Activated CD4-positive, CD25-positive, alpha-beta regulatory T cell (primary cell): ENCODE measurements at regions not wholly inside any gene's neighbourhood (a gene's known extent, or its start where the extent isn't known, plus 50 kb on each side); places are given as distances from the start of the nearest gene placed in this dataset.
"Not testable (repeated sequence)": the region's sequence is repeated elsewhere in the genome, so short reads cannot be mapped to it uniquely, and the experiment has no call there.

Source experiments
- DNase-seq, 4 experiments: peaks; one replicate each; lab custom pipeline; 2025; lab: John Stamatoyannopoulos, UW

- no peak for DNase-seq
Measured at GRCh38 chr6:14880052-14880451, 365.8 kb upstream of the JARID2 start.

DNA sequence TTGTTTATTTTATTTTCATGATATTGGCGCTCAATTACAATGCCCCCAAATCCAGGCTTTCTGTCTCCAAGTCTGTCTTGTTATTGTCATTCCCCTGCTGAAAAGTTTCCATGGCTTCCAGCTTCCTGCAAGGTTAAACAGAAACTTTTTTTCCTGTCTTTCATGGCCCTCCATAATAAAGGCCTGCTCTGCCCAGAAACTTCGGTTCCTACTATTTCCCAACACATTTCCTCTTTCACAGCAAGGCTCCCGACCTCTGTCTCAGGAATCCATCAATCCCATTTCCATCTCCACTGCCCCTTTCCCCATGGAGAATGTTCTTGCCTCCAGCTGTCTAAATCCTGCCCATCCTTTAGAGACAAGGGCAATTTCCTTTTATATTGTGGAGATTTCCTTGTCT lies 365.2 kb upstream of the JARID2 start:
- no peak for DNase-seq

DNA sequence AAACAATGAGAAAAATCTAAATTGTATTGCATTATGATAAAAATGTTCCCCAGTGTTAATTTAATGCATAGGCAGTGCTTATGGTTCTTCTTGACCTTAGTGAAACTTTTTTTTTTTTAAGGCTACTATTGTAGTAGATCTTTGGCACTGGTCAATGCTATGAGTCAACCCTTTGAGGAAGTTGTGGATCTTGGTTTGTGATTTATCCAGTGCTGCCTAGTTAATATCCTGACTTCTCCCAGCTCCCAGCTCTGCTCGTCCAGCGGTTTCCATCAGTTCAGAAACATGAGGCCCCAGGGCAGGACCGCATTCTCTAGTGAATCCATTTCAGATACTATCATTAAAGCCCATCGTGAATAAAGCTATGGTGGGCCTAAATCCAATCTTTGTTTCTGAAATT lies 364.5 kb upstream of the JARID2 start:
- no peak for DNase-seq

- DNase-seq, result no peak
Measured at GRCh38 chr6:14882394-14883026, 363.4 kb upstream of the JARID2 start.

DNA sequence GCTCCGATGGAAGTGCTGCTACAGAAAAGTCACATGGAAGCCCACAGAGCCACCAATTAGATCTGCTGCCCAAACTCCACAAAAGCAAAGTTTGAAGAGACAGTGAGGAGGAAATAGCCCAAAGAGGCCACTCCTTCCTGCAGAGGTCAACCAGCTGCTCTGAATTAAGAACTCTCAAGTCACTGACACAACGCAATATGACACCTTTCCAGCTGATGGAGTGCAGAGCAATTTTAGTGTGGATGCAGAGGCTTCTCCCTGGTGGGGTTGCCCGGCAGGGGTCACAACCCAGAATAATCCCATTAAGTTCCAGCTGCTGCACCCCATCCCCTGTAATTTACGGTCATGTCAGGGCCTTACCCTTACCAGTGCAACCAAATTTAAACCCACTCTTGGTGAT lies 361.9 kb upstream of the JARID2 start:
- DNase-seq, result no peak

DNA sequence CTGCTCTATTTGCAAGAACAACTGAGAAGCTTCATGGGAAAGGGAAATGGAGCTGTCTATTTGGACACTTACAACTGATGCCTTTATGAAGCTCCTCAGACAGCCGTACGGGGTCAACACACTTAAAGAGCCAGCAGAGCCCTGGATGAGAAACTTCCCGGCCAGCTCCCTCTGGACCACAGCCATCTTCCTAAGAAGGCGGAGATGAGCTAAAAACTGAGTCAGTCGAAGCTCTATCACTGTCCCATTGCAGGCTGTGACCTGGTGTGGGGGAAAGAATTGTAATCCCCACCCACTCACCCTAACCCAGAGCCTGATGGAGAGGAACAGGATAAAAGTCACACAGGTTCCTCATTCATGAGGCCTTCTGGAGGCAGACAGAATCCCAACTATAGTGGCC lies 360.4 kb upstream of the JARID2 start:
- no peak for DNase-seq

- no peak for DNase-seq
Measured at GRCh38 chr6:14887181-14887580, 358.7 kb upstream of the JARID2 start.

DNA sequence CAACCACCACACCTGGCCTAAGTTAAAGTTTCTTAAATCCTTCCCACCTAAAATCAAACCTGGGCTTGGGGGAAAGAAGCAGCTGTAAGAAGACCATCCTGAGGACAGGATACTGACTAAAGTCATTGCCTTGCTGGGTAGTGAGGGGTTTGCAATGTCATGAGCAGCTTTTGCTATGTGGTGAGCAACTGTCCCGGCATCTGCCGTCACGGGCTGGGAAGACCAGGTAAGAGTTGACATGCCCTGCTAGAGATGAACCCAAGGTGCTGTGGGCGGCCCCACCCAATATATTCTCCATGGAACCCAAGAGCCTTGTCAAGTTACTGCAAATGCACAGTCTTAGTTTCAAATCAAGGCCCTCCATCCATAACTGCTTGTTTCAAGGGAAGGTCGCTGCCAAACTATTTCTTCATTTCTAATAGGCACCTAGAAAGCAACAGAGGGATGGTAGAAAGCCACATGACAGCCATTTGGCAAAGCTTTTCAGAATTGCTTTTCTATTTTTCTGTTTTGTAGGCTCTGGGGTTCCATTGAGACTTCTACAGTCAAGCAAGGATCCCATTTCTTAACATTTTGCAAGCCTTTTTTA lies 357.8 kb upstream of the JARID2 start:
- no peak for DNase-seq

DNA sequence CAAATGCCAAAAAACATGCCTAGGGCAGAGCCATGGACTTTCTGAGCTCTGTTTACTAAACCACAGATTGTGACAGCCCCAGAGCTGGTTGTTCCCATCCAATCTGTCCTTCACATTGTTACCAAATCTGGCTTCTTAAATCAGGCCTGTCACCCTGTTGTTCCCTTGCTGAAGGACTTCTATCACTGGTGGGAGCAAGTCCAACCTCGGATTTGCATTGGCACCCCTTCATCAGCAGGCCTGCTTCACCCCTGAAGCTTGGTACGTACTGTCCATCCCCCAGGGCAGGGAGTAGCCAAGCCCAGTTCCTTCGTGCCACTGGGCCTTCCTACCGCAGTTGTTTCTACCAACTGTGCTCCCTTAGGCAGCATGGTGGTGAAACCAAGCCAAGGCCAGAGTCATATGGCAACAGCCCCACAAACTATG lies 357.3 kb upstream of the JARID2 start:
- DNase-seq, result no peak

DNA sequence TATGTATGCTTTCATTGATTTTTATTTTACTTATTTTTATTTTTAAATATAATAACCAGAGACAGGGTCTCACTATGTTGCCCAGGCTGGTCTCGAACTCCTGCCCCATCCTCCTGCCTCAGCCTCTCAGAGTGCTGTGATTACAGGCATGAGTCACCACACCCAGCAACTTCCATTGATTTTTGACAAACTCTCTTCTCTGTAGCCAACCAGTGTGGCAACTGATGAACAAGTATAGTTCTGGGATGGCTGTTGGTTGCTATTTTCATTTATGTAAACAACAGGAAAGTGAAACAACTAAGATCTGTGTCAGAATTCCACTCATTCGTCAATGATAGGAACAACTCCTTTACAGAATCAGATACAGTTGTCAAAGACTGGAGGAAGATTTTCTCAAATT lies 356.7 kb upstream of the JARID2 start:
- DNase-seq, result no peak

DNA sequence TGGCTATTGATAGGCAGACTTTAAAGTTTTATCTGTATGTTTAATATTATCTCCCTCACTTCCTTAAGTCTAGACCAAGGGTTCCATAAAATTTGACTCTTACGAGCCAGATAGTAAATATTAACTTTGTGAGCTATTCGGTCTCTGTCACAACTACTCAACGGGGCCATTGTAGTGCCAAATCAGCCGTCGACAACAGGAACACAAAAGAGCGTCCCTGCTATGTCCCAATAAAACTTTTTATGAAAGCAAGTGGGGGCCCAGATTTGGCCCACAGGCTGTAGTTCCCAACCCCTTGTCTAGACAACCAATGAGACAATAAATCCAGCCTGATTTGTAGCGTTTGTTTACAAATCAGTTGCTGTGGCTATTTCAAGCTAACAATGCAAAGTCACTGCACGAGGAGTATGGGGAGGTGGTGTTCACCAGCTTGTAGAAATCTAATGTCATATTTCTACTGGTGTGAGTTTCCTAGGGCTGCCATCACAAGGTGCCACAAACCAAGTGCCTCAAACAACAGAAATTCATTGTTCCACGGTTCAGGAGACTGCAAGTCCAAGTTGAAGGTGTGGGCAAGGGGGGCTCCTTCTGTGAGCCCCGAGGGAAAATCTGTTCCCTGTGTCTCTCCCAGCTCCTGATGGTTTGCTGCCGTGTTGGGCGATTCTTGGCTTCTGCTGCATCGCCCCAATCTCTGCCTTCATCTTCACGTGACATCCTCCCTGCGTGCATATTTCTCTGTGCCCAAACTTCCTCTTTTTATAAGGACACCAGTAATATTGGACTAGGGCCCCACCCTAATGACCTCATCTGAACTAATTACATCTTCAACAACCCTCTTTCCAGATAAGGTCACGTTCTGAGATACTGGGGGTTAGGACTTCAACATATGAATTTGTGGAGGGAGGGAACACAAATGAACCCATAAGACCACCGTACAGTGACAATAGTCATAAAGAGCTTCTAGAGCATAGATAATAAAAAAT lies 356.0 kb upstream of the JARID2 start:
- no peak for DNase-seq

DNA sequence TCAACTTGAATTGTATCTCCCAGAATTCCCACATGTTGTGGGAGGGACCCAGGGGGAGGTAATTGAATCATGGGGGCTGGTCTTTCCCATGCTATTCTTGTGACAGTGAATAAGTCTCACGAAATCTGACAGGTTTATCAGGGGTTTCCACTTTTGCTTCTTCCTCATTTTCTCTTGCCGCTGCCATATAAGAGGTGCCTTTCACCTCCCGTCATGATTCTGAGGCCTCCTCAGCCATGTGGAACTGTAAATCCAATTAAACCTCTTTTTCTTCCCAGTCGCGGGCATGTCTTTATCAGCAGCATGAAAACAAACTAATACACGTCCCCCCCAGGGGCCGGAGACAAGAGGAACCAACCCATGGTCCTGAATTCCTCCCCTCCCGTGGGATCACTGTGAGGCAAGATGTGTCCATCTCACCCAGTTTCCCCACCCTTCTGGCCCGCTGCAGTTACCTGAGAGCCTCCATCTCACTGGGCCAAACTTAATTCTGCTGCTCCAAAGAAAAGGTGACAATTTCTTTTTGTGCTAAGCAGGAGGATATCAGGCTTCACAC lies 354.0 kb upstream of the JARID2 start:
- DNase-seq, result not testable (repeated sequence)

GRCh38 chr6:14894105-14894504 lies 351.8 kb upstream of the JARID2 start:
- DNase-seq, result no peak

DNA sequence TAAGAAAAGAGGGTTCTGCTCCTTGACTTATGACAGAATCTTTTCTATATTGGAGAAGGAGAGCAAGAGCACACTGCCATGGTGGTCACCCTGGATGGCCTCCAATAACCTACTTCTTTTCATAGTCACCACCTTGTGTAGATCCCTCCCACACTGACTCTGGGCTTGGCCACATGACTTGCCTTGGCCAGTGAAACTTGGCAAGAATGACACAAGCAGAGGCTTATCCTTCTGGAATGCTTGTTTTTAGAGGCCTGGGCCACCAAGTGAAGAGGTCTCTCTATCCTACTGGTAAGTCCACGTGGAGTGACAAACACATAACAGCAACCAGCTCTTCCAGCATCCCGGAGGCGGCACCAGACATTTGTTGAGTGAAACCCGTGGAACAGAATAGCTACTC lies 349.4 kb upstream of the JARID2 start:
- no peak for DNase-seq

GRCh38 chr6:14897831-14898230 lies 348.0 kb upstream of the JARID2 start:
- no peak for DNase-seq

DNA sequence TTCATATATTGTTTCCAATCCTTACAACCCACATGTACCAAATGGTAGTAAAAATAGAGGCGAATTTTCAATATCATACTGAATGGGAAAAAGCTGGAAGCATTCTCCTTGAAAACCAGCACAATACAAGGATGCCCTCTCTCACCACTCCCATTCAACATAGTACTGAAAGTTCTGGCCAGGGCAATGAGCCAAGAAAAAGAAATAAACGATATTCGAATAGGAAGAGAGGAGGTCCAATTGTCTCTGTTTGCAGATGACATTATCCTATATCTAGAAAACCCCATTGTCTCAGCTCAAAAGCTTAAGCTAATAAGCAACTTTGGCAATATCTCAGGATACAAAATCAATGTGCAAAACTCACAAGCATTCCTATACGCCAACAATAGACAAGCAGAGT lies 346.4 kb upstream of the JARID2 start:
- not testable (repeated sequence) for DNase-seq

DNA sequence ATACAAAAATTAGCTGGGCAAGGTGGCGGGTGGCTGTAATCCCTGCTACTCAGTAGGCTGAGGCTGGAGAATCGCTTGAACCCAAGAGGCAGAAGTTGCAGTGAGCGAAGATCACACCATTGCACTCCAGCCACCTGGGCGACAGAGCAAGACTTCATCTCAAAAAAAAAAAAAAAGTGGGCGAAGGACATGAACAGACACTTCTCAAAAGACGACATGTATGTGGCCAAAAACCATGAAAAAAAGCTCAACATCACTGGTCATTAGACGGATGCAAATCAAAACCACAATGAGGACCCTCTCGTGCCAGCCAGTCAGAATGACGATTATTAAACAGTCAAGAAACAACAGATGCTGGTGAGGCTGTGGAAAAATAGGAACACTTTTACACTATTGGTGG lies 344.9 kb upstream of the JARID2 start:
- no peak for DNase-seq

DNA sequence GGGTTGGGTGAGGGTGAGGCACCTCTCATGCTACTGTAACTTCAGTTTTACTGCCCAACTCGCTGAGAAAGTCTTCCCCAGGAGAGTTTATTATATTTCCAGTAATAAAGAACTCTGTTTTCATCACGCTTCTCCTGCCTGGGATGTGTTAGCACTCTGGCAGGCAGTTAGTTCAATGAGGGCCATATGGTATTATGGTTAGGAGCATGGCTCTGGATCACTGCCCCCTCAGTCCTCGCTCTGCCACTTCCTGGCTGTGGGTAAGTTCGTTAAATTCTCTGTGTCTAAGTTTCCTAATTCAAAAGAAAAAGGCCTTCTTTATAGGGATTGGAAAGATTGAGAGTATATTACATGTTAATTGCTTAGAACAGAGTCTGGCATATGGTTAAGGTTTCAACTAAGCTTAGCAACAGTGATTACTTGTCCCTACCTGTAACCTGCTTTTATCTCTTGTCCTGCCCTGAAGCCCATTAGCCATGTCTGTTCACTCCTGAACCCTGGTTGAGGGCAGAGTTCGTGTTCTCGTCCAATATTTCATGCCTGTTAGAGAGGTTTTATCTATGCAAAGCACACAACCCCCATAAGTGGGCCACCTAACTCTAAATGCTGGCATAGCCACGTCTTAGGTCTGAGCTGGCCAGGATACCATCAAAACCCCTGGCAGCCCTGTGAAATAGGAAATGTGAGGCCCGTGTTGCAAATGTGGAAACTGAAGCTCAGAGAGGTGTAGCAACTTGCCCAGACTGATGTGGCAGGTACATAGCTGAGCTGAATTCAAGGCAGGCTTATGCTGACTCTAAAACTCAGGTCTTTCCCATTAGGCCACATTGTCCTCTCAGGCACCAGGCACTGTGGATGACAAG lies 342.5 kb upstream of the JARID2 start:
- DNase-seq, result no peak

DNA sequence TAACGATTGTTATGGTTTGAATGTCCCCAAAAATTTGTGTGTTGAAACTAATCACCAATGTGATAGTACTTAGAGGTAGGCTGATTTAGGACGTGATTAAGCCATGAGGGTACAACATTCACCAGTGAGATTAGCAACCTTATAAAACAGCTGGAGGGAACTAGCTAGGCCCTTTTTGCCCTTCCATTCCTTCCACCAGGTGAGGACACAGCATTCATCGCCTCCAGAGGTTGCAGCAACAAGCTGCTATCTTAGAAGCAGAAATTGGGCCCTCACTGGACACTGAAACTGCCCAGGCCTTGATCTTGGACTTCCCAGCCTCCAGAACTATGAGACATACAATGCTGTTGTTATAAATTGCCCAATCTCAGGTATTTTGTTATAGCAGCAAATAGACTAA lies 340.7 kb upstream of the JARID2 start:
- no peak for DNase-seq

DNA sequence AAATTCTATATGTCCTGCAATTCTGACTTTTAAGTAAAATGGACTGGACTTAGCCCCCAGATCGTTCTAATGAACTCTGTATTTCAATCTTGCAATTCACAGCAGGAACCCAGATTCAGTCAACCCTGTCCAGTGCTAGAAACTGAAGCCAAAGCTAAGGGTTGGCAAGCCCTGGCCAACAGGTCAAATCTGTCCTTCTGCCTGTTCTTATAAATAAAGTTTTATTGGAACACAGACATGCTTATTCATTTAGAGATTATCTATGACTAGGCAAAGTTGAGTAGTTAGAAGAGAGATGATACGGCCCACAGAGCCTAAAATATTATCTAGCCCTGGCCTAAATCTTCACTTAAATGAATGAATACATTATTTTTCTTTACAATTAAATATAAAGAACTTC lies 339.2 kb upstream of the JARID2 start:
- DNase-seq, result no peak

- no peak for DNase-seq
Measured at GRCh38 chr6:14910692-14911547, 334.9 kb upstream of the JARID2 start.
